HEK293 (cell line): ENCODE measurements at regions not wholly inside any gene's neighbourhood (a gene's known extent, or its start where the extent isn't known, plus 50 kb on each side); places are given as distances from the start of the nearest gene placed in this dataset.

Source experiments
- CTCF ChIA-PET: fragments of 350-600 bp; formaldehyde crosslinking; extraction: SDS; loops from one replicate; lab custom pipeline; 2021; ENCODE audit warnings: antibody characterized with exemption; lab: Yijun Ruan, JAX
- POLR2A ChIA-PET: fragments of 300-600 bp; formaldehyde crosslinking; extraction: SDS; loops from one replicate; lab custom pipeline; 2020; ENCODE audit warnings: antibody characterized with exemption, inconsistent platforms; lab: Yijun Ruan, JAX
- H3K27ac ChIP-seq: fragments of 200-500 bp; sonication (Bioruptor generic); 2 replicates; pipeline ENCODE4 v1.5.1; 2014; ENCODE audit warnings: low read depth, low read length, control low read depth, inconsistent platforms; ENCODE audit errors: extremely low read depth
- H3K36me3 ChIP-seq, 2 experiments: fragments of 200-500 bp in 1 of 2; sonication (Bioruptor generic) in 1 of 2; 1 replicate in 1 of 2; 2 replicates in 1 of 2; pipeline ENCODE4 v1.5.1; 2014 to 2017; ENCODE audit warnings: inconsistent platforms in 2 of 2, low read length in 2 of 2; ENCODE audit not compliant: control insufficient read depth in 2 of 2, insufficient read depth in 1 of 2
- H3K4me1 ChIP-seq: fragments of 200-500 bp; sonication (Bioruptor generic); 2 replicates; pipeline ENCODE4 v1.5.1; 2014; ENCODE audit warnings: mild to moderate bottlenecking, low read length, inconsistent platforms; ENCODE audit not compliant: control insufficient read depth, insufficient read depth
- H3K4me3 ChIP-seq: 2 replicates; pipeline ENCODE4 v1.5.1; 2011; ENCODE audit warnings: low read depth, mild to moderate bottlenecking, control low read depth, low read length, moderate library complexity
- H3K9me3 ChIP-seq: fragments of 200-500 bp; sonication (Bioruptor generic); 2 replicates; pipeline ENCODE4 v1.5.1; 2014; ENCODE audit warnings: low read depth, low read length, inconsistent platforms; ENCODE audit not compliant: control insufficient read depth, insufficient read depth
- IKZF3 ChIP-seq: fragments of 450-650 bp; IDR thresholded peaks from 2 replicates; pipeline ENCODE4 v1.5.0; 2018; ENCODE audit warnings: missing biosample characterization, mild to moderate bottlenecking, missing genetic modification characterization, moderate library complexity
- SCRT1 ChIP-seq: fragments of 450-650 bp; formaldehyde crosslinking; IDR thresholded peaks from 2 replicates; pipeline ENCODE4 v1.5.1; 2016; ENCODE audit warnings: missing biosample characterization, missing genetic modification characterization, borderline replicate concordance
- SP3 ChIP-seq: fragments of 450-650 bp; formaldehyde crosslinking; IDR thresholded peaks from 2 replicates; pipeline ENCODE4 v1.5.1; 2016; ENCODE audit warnings: missing biosample characterization, missing genetic modification characterization
- SP7 ChIP-seq: fragments of 450-650 bp; formaldehyde crosslinking; IDR thresholded peaks from 2 replicates; pipeline ENCODE4 v1.5.1; 2016; ENCODE audit warnings: missing biosample characterization, missing genetic modification characterization
- TCF7L2 ChIP-seq: IDR thresholded peaks from 2 replicates; pipeline ENCODE4 v1.6.1; 2011; ENCODE audit warnings: low read depth, mild to moderate bottlenecking, inconsistent platforms, low read length, moderate library complexity, borderline replicate concordance
- ZBTB44 ChIP-seq: fragments of 450-650 bp; IDR thresholded peaks from 2 replicates; pipeline ENCODE4 v1.5.1; 2018; ENCODE audit warnings: missing biosample characterization, mild to moderate bottlenecking, missing genetic modification characterization
- ZNF138 ChIP-seq: fragments of 450-650 bp; formaldehyde crosslinking; IDR thresholded peaks from 2 replicates; pipeline ENCODE4 v1.5.1; 2016; ENCODE audit warnings: missing biosample characterization, missing genetic modification characterization, borderline replicate concordance
- ZNF24 ChIP-seq: fragments of 450-650 bp; formaldehyde crosslinking; IDR thresholded peaks from 2 replicates; pipeline ENCODE4 v1.5.1; 2016; ENCODE audit warnings: missing biosample characterization, missing genetic modification characterization
- ZNF292 ChIP-seq: fragments of 450-650 bp; formaldehyde crosslinking; IDR thresholded peaks from 2 replicates; pipeline ENCODE4 v1.5.1; 2016; ENCODE audit warnings: low read depth, missing biosample characterization, missing genetic modification characterization, borderline replicate concordance
- ZNF324 ChIP-seq: fragments of 450-650 bp; formaldehyde crosslinking; IDR thresholded peaks from 2 replicates; pipeline ENCODE4 v1.5.1; 2016; ENCODE audit warnings: missing biosample characterization, missing genetic modification characterization
- ZNF350 ChIP-seq: fragments of 450-650 bp; formaldehyde crosslinking; IDR thresholded peaks from 2 replicates; pipeline ENCODE4 v1.5.0; 2017; ENCODE audit warnings: missing biosample characterization, mild to moderate bottlenecking, missing genetic modification characterization
- ZNF433 ChIP-seq: fragments of 450-650 bp; formaldehyde crosslinking; IDR thresholded peaks from 2 replicates; pipeline ENCODE4 v1.5.1; 2016; ENCODE audit warnings: missing biosample characterization, missing genetic modification characterization, low read depth
- ZNF488 ChIP-seq: fragments of 450-650 bp; formaldehyde crosslinking; IDR thresholded peaks from 2 replicates; pipeline ENCODE4 v1.5.1; 2016; ENCODE audit warnings: missing biosample characterization, missing genetic modification characterization
- ZNF555 ChIP-seq: fragments of 450-650 bp; formaldehyde crosslinking; conservative IDR thresholded peaks from 2 replicates; pipeline ENCODE4 v1.5.1; 2017; ENCODE audit warnings: missing biosample characterization, mild to moderate bottlenecking, missing genetic modification characterization, inconsistent platforms
- ZNF571 ChIP-seq: fragments of 450-650 bp; formaldehyde crosslinking; IDR thresholded peaks from 2 replicates; pipeline ENCODE4 v1.5.0; 2017; ENCODE audit warnings: missing biosample characterization, missing genetic modification characterization
- ZNF654 ChIP-seq: fragments of 450-650 bp; formaldehyde crosslinking; IDR thresholded peaks from 2 replicates; pipeline ENCODE4 v1.5.1; 2016; ENCODE audit warnings: low read depth, missing biosample characterization, missing genetic modification characterization
- ZNF677 ChIP-seq: fragments of 450-650 bp; IDR thresholded peaks from 2 replicates; pipeline ENCODE4 v1.5.0; 2018; ENCODE audit warnings: missing biosample characterization, mild to moderate bottlenecking, missing genetic modification characterization, moderate library complexity
- ZNF747 ChIP-seq: fragments of 450-650 bp; formaldehyde crosslinking; IDR thresholded peaks from 2 replicates; pipeline ENCODE4 v1.5.1; 2016; ENCODE audit warnings: missing biosample characterization, missing genetic modification characterization
- ZNF776 ChIP-seq: fragments of 450-650 bp; formaldehyde crosslinking; IDR thresholded peaks from 2 replicates; pipeline ENCODE4 v1.5.0; 2017; ENCODE audit warnings: missing biosample characterization, missing genetic modification characterization, borderline replicate concordance
- TF ChIP-seq, protein P1 (sequence below): fragments of 450-650 bp; formaldehyde crosslinking; IDR thresholded peaks from 2 replicates; pipeline ENCODE4 v1.5.1; 2016; ENCODE audit warnings: missing biosample characterization, missing genetic modification characterization
- TF ChIP-seq, protein P2 (sequence below): fragments of 450-650 bp; formaldehyde crosslinking; IDR thresholded peaks from 2 replicates; pipeline ENCODE4; 2016; ENCODE audit warnings: missing biosample characterization, missing genetic modification characterization

DNA sequence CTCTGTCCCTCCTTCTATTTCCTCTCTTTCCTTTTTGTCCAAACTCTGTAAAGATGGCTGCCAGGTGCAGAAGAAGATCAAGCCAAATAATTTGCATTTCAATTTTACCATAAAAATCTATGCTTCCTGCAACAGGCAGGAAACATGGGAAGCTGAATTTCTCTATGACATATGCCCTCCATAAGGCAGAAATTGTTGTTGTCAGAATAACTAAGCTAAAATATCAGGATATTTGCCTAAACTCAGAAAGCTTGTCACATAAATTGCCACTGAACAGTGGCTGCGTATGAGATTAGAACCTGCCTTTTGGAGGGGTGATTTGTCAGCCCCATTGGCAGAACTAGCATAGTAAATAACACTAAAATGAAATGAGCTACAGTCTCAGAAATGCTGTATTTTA lies 288.3 kb upstream of the LMCD1 start (continued):
- TF ChIP-seq, protein P1, sequence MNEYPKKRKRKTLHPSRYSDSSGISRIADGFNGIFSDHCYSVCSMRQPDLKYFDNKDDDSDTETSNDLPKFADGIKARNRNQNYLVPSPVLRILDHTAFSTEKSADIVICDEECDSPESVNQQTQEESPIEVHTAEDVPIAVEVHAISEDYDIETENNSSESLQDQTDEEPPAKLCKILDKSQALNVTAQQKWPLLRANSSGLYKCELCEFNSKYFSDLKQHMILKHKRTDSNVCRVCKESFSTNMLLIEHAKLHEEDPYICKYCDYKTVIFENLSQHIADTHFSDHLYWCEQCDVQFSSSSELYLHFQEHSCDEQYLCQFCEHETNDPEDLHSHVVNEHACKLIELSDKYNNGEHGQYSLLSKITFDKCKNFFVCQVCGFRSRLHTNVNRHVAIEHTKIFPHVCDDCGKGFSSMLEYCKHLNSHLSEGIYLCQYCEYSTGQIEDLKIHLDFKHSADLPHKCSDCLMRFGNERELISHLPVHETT (tag by site-specific recombination): no peak
- TF ChIP-seq, all 188 proteins: peak for 0

DNA sequence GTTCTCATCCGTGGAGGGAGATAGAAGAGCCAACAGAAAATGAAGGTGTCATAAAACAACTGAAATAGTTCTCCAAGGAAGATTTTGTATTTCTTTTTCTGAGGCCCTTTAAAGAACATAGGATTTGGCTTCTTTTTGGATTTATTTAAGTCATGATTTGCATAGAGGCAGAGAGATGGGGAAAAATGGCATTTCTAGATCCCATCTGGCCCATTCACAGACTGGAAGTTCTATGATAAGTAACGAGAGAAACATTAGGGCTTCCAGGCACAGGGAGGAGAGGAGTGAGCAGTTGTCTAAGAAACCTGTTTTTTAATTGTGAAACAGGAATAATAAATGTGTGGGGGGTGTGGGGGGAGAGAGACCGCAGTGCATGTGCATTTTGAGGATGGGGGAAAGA lies 285.8 kb upstream of the LMCD1 start:
- H3K4me3 ChIP-seq: no peak overlapping the region
- H3K4me1 ChIP-seq: no peaks in the 10 kb centered on the region
- no peaks in the 10 kb centered on the region for H3K36me3 ChIP-seq
- ChIA-PET POLR2A (no interaction called here), CTCF (no interaction called here)
- TF ChIP-seq IKZF3 (tag by site-specific recombination) (no peak), SCRT1 (tag by site-specific recombination) (no peak), ZNF747 (tag by site-specific recombination) (no peak), ZNF555 (tag by site-specific recombination) (no peak), SP3 (tag by site-specific recombination) (no peak), ZNF488 (no peak)
- H3K9me3 ChIP-seq: no peaks in the 10 kb centered on the region; the same call in 1 of the 2 replicates
- H3K27ac ChIP-seq: no peak overlapping the region

GRCh38 chr3:8218353-8218940 lies 283.2 kb upstream of the LMCD1 start:
- Histone ChIP-seq H3K4me1 (no peaks in the 10 kb centered on the region), H3K9me3 (no peaks in the 10 kb centered on the region; the same call in 1 of the 2 replicates), H3K4me3 (no peak overlapping the region), H3K27ac (no peak overlapping the region), H3K36me3 (no peaks in the 10 kb centered on the region)
- POLR2A ChIA-PET: no interaction called here
- CTCF ChIA-PET: interaction anchor here (0.7 kb wide), 1 partner anchor 985 kb away, joined by 3 read pairs; no protein-coding TSS in a partner anchor
- TF ChIP-seq ZNF677 (no peak), TCF7L2 (no peak), ZNF324 (tag by site-specific recombination) (no peak), ZNF654 (tag by site-specific recombination) (no peak), ZNF24 (tag by site-specific recombination) (no peak), ZNF776 (no peak), ZNF433 (tag by site-specific recombination) (no peak), ZNF571 (tag by site-specific recombination) (no peak), ZNF350 (tag by site-specific recombination) (no peak)
- TF ChIP-seq, protein P2, sequence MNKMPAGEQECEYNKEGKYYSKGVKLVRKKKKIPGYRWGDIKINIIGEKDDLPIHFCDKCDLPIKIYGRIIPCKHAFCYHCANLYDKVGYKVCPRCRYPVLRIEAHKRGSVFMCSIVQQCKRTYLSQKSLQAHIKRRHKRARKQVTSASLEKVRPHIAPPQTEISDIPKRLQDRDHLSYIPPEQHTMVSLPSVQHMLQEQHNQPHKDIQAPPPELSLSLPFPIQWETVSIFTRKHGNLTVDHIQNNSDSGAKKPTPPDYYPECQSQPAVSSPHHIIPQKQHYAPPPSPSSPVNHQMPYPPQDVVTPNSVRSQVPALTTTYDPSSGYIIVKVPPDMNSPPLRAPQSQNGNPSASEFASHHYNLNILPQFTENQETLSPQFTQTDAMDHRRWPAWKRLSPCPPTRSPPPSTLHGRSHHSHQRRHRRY (tag by site-specific recombination): no peak
- TF ChIP-seq, all 188 proteins: peak for 0

- Histone ChIP-seq H3K27ac (no peak overlapping the region), H3K9me3 (no peaks in the 10 kb centered on the region; the same call in 1 of the 2 replicates), H3K36me3 (no peaks in the 10 kb centered on the region)
- POLR2A ChIA-PET: no interaction called here
- TF ChIP-seq SP7 (tag by site-specific recombination) (no peak), SCRT1 (tag by site-specific recombination) (no peak), ZBTB44 (tag by site-specific recombination) (no peak), ZNF292 (tag by site-specific recombination) (no peak), IKZF3 (tag by site-specific recombination) (no peak), ZNF138 (tag by site-specific recombination) (no peak)
- TF ChIP-seq, all 188 proteins: peak for 0
- Histone ChIP-seq H3K4me1 (no peaks in the 10 kb centered on the region), H3K4me3 (no peak overlapping the region)
- CTCF ChIA-PET: no interaction called here
Measured at GRCh38 chr3:8220291-8220690, 281.3 kb upstream of the LMCD1 start.
